HL-60 (cell line): ENCODE measurements at regions not wholly inside any gene's neighbourhood (a gene's known extent, or its start where the extent isn't known, plus 50 kb on each side); places are given as distances from the start of the nearest gene placed in this dataset.

Experiments
- CTCF ChIP-seq: IDR thresholded peaks from one replicate; pipeline ENCODE4 v1.5.1; 2011; ENCODE audit warnings: low read length, control low read depth, inconsistent platforms; ENCODE audit not compliant: insufficient read depth
- GABPA ChIP-seq: IDR thresholded peaks from 2 replicates; pipeline ENCODE4 v1.6.1; 2012; ENCODE audit warnings: low read depth
- POLR2AphosphoS5 ChIP-seq: IDR thresholded peaks from 2 replicates; pipeline ENCODE4 v1.6.1; 2012; ENCODE audit warnings: low read depth
- REST ChIP-seq: IDR thresholded peaks from 2 replicates; pipeline ENCODE4 v1.6.1; 2012; ENCODE audit warnings: low read depth; ENCODE audit not compliant: insufficient replicate concordance
- SPI1 ChIP-seq: IDR thresholded peaks from 2 replicates; pipeline ENCODE4 v1.6.1; 2012; ENCODE audit warnings: low read depth, mild to moderate bottlenecking, borderline replicate concordance

GRCh38 chr7:19587291-19587690 lies 121.5 kb downstream of the POLR1F start:
- no peak for TF ChIP-seq CTCF
- TF ChIP-seq POLR2AphosphoS5: no peak
- TF ChIP-seq GABPA: no peak
- no peak for TF ChIP-seq REST
- TF ChIP-seq SPI1: no peak
